Neuronal stem cell (in vitro differentiated cells): ENCODE measurements at regions not wholly inside any gene's neighbourhood (a gene's known extent, or its start where the extent isn't known, plus 50 kb on each side); places are given as distances from the start of the nearest gene placed in this dataset.

ENCODE experiments used
- DNase-seq: peaks from one replicate; pipeline ENCODE4 v3.0.0-alpha.2; 2013; ENCODE audit warnings: low spot score
- H2AFZ ChIP-seq: one replicate; pipeline ENCODE4 v1.6.1; 2013; ENCODE audit warnings: mild to moderate bottlenecking, low read length, inconsistent platforms
- H2AK5ac ChIP-seq: 2 replicates; pipeline ENCODE4 v1.6.1; 2013; ENCODE audit warnings: low read depth, mild to moderate bottlenecking, inconsistent platforms, low read length, moderate library complexity, mixed read lengths
- H2BK120ac ChIP-seq: 2 replicates; pipeline ENCODE4 v1.6.1; 2013; ENCODE audit warnings: low read depth, mild to moderate bottlenecking, inconsistent platforms, low read length, moderate library complexity, mixed read lengths
- H2BK12ac ChIP-seq: one replicate; pipeline ENCODE4 v1.6.1; 2013; ENCODE audit warnings: low read length, inconsistent platforms
- H2BK15ac ChIP-seq: 2 replicates; pipeline ENCODE4 v1.6.1; 2013; ENCODE audit warnings: mild to moderate bottlenecking, low read length, inconsistent platforms, mixed read lengths
- H2BK5ac ChIP-seq: one replicate; pipeline ENCODE4 v1.6.1; 2013; ENCODE audit warnings: inconsistent platforms, mild to moderate bottlenecking, low read length, moderate library complexity
- H3K14ac ChIP-seq: one replicate; pipeline ENCODE4 v1.6.1; 2013; ENCODE audit warnings: low read length, inconsistent platforms
- H3K18ac ChIP-seq: 2 replicates; pipeline ENCODE4 v1.6.1; 2013; ENCODE audit warnings: low read length, inconsistent platforms
- H3K23ac ChIP-seq: 2 replicates; pipeline ENCODE4 v1.6.1; 2013; ENCODE audit warnings: low read depth, mild to moderate bottlenecking, mixed read lengths, low read length, inconsistent platforms; ENCODE audit not compliant: poor library complexity
- H3K27ac ChIP-seq: replicated peaks from 3 replicates; pipeline ENCODE4 v1.5.1; 2013; ENCODE audit warnings: low read length, inconsistent platforms
- H3K27me3 ChIP-seq, 3 experiments: 2 replicates each; pipeline ENCODE4 v1.6.1; 2013; ENCODE audit warnings: low read length in 3 of 3, mild to moderate bottlenecking in 2 of 3, inconsistent platforms in 1 of 3, low read depth in 1 of 3, mixed read lengths in 1 of 3, moderate library complexity in 1 of 3; ENCODE audit not compliant: control insufficient read depth in 3 of 3, insufficient read depth in 3 of 3
- H3K36me3 ChIP-seq, 2 donors: replicated peaks in 1 of 2; 2 replicates each; pipeline ENCODE4 v1.6.1; 2013; ENCODE audit warnings: low read length in 2 of 2; ENCODE audit not compliant: control insufficient read depth in 2 of 2, insufficient read depth in 2 of 2
- H3K4ac ChIP-seq: 2 replicates; pipeline ENCODE4 v1.6.1; 2013; ENCODE audit warnings: inconsistent platforms, mild to moderate bottlenecking, low read length, moderate library complexity
- H3K4me1 ChIP-seq, 2 donors: 1 replicate in 1 of 2; 2 replicates in 1 of 2; pipeline ENCODE4 v1.6.1; 2013; ENCODE audit warnings: low read length in 2 of 2, low read depth in 1 of 2; ENCODE audit not compliant: control insufficient read depth in 2 of 2, insufficient read depth in 1 of 2
- H3K4me2 ChIP-seq: one replicate; pipeline ENCODE4 v1.6.1; 2013; ENCODE audit warnings: mild to moderate bottlenecking, low read length, inconsistent platforms; ENCODE audit not compliant: insufficient read depth, poor library complexity, severe bottlenecking
- H3K4me3 ChIP-seq, 2 donors: 2 replicates each; pipeline ENCODE4 v1.5.1; 2013; ENCODE audit warnings: low read length in 2 of 2, mild to moderate bottlenecking in 2 of 2, inconsistent platforms in 1 of 2, moderate library complexity in 1 of 2
- H3K79me1 ChIP-seq: one replicate; pipeline ENCODE4 v1.6.1; 2013; ENCODE audit warnings: low read depth, mild to moderate bottlenecking, inconsistent platforms, low read length, moderate library complexity
- H3K9ac ChIP-seq: one replicate; pipeline ENCODE4 v1.6.1; 2013; ENCODE audit warnings: mild to moderate bottlenecking, low read depth, low read length, inconsistent platforms; ENCODE audit not compliant: poor library complexity
- H3K9me3 ChIP-seq, 2 donors: replicated peaks in 1 of 2; 2 replicates each; pipeline versions ENCODE3 to v1.6.1; 2013; ENCODE audit warnings: low read length in 2 of 2, mild to moderate bottlenecking in 2 of 2, inconsistent platforms in 1 of 2, low read depth in 1 of 2, mixed read lengths in 1 of 2, moderate library complexity in 1 of 2; ENCODE audit not compliant: control insufficient read depth in 2 of 2, insufficient read depth in 1 of 2
- H4K8ac ChIP-seq: one replicate; pipeline ENCODE4 v1.6.1; 2013; ENCODE audit warnings: low read depth, mild to moderate bottlenecking, inconsistent platforms, low read length, moderate library complexity
- H4K91ac ChIP-seq: one replicate; pipeline ENCODE4 v1.6.1; 2013; ENCODE audit warnings: low read length, low read depth, mild to moderate bottlenecking, inconsistent platforms; ENCODE audit not compliant: poor library complexity
- WGBS, 2 donors: extraction: QIAGEN DNeasy Blood & Tissue Kit; methylation state at CpG; one replicate each; pipeline ENCODE4 v1.1.7; 2013; ENCODE audit warnings: missing lambda C conversion rate in 2 of 2, mixed read lengths in 1 of 2; ENCODE audit not compliant: insufficient read length in 2 of 2, insufficient replicate concordance in 1 of 2; ENCODE audit errors: extremely low coverage in 2 of 2; 5-methylcytosine and 5-hydroxymethylcytosine counted together

- Histone ChIP-seq H3K27ac (no peak overlapping the region), H3K79me1 (no peaks in the 10 kb centered on the region)
- no CpG with 5 or more reads among the region's 4 CpGs for WGBS, 2 donors
These were observed 708.3 kb downstream of the HDGFL1 start for GRCh38 chr6:23277521-23278179.

GRCh38 chr6:23278180-23278532 is 708.8 kb downstream of the HDGFL1 start:
- Histone ChIP-seq H3K9ac (no peak overlapping the region), H3K14ac (no peak overlapping the region), H2BK15ac (no peak overlapping the region), H4K91ac (no peak overlapping the region), H3K27me3 (no peaks in the 10 kb centered on the region), H3K36me3 (no peaks in the 10 kb centered on the region), H3K4me1 (peaks cover 2 to 15% of the 10 kb centered on the region in 2 donors), H3K18ac (no peak overlapping the region), H2BK5ac (no peak overlapping the region), H3K79me1 (no peaks in the 10 kb centered on the region), H2AK5ac (no peak overlapping the region), H2BK120ac (no peak overlapping the region), H2BK12ac (no peak overlapping the region), H3K4ac (no peak overlapping the region), H3K27ac (no peak overlapping the region), H3K23ac (no peak overlapping the region), H2AFZ (peak overlapping the region; percentile 9), H4K8ac (no peak overlapping the region), H3K4me3 (no peak overlapping the region), H3K4me2 (no peak overlapping the region), H3K9me3 (no peaks in the 10 kb centered on the region)
- DNase-seq, result no peak
- WGBS, 2 donors, result no CpG with 5 or more reads among the region's 2 CpGs

More at GRCh38 chr6:23277521-23278179, 708.3 kb downstream of the HDGFL1 start:
- Histone ChIP-seq H3K27me3 (no peaks in the 10 kb centered on the region), H3K4me2 (no peak overlapping the region), H3K9ac (no peak overlapping the region), H3K18ac (no peak overlapping the region), H4K8ac (no peak overlapping the region), H3K14ac (no peak overlapping the region), H2BK12ac (no peak overlapping the region), H2AK5ac (no peak overlapping the region), H3K23ac (no peak overlapping the region), H2AFZ (peak overlapping the region; percentile 9), H3K9me3 (no peaks in the 10 kb centered on the region), H3K4me3 (no peak overlapping the region), H2BK5ac (no peak overlapping the region), H3K4ac (no peak overlapping the region), H3K36me3 (no peaks in the 10 kb centered on the region), H2BK120ac (no peak overlapping the region), H3K4me1 (peaks cover 2 to 15% of the 10 kb centered on the region in 2 donors), H4K91ac (no peak overlapping the region), H2BK15ac (no peak overlapping the region)
- DNase-seq, result no peak

GRCh38 chr6:23280437-23280836 is 711.1 kb downstream of the HDGFL1 start:
- Histone ChIP-seq H3K9ac (no peak overlapping the region), H3K27ac (no peak overlapping the region), H4K8ac (no peak overlapping the region), H3K14ac (no peak overlapping the region), H2AFZ (no peak overlapping the region), H2AK5ac (no peak overlapping the region), H3K4ac (no peak overlapping the region), H3K18ac (no peak overlapping the region), H2BK5ac (no peak overlapping the region), H3K4me2 (no peak overlapping the region), H2BK15ac (no peak overlapping the region), H4K91ac (no peak overlapping the region), H3K4me1 (peaks cover 2 to 15% of the 10 kb centered on the region in 2 donors), H3K79me1 (no peaks in the 10 kb centered on the region), H3K9me3 (no peaks in the 10 kb centered on the region), H2BK120ac (no peak overlapping the region), H3K4me3 (no peak overlapping the region), H3K23ac (no peak overlapping the region), H3K36me3 (no peaks in the 10 kb centered on the region), H2BK12ac (no peak overlapping the region), H3K27me3 (no peaks in the 10 kb centered on the region)
- no CpG with 5 or more reads among the region's 2 CpGs for WGBS, 2 donors
- DNase-seq, result no peak

- H3K9ac ChIP-seq, result no peak overlapping the region
- H2AFZ ChIP-seq, result peak overlapping the region; percentile 48
- no peak overlapping the region for H2BK12ac ChIP-seq
- H3K14ac ChIP-seq, result no peak overlapping the region
- no peaks in the 10 kb centered on the region for H3K9me3 ChIP-seq
- no peak overlapping the region for H3K18ac ChIP-seq
- H3K27me3 ChIP-seq, result no peaks in the 10 kb centered on the region
- H3K36me3 ChIP-seq, result no peaks in the 10 kb centered on the region
- no peak overlapping the region for H3K4ac ChIP-seq
- H3K27ac ChIP-seq, result no peak overlapping the region
- WGBS, 2 donors, result no CpG with 5 or more reads among the region's 10 CpGs
- H2BK15ac ChIP-seq, result no peak overlapping the region
- peaks cover 2 to 13% of the 10 kb centered on the region in 2 donors for H3K4me1 ChIP-seq
- no peak overlapping the region for H4K8ac ChIP-seq
- DNase-seq, result no peak
- H3K23ac ChIP-seq, result no peak overlapping the region
- no peak overlapping the region for H2BK120ac ChIP-seq
- no peak overlapping the region for H4K91ac ChIP-seq
- H3K79me1 ChIP-seq, result no peaks in the 10 kb centered on the region
- H3K4me3 ChIP-seq, result no peak overlapping the region
- no peak overlapping the region for H3K4me2 ChIP-seq
- no peak overlapping the region for H2AK5ac ChIP-seq
- no peak overlapping the region for H2BK5ac ChIP-seq
These were observed 713.1 kb downstream of the HDGFL1 start for GRCh38 chr6:23282252-23283021.
